ENCODE measurements at regions not wholly inside any gene's neighbourhood (a gene's known extent, or its start where the extent isn't known, plus 50 kb on each side); places are given as distances from the start of the nearest gene placed in this dataset.

GRCh38 chr7:20954711-20955619 is 168.3 kb upstream of the SP8 start:
- no peaks in the 10 kb centered on the region for H3K36me3 ChIP-seq
- intact Hi-C loops (cut with DNase I; ENCODE audit: low total_unique reads) = no loop called here
- DNase-seq (ENCODE audit: low spot score in 2 of 2) = peak in 1 of 2 donors; percentile 24
- H3K4me3 ChIP-seq = no peak overlapping the region
- H3K27ac ChIP-seq = no peak overlapping the region
- no peaks in the 10 kb centered on the region for H3K27me3 ChIP-seq
- TF ChIP-seq CTCF (IDR thresholded peaks at IDR 0.05) (no peak), POLR2A (IDR thresholded peaks at IDR 0.05) (no peak), POLR2AphosphoS5 (IDR thresholded peaks at IDR 0.05) (no peak)
- no peaks in the 10 kb centered on the region for H3K4me1 ChIP-seq
- H3K9me3 ChIP-seq = no peaks in the 10 kb centered on the region

- DNase-seq (ENCODE audit: low spot score in 2 of 2) = no peak
- H3K36me3 ChIP-seq = no peaks in the 10 kb centered on the region
- intact Hi-C loops (cut with DNase I; ENCODE audit: low total_unique reads) = no loop called here
- no peak for TF ChIP-seq POLR2A (IDR thresholded peaks at IDR 0.05)
- TF ChIP-seq POLR2AphosphoS5 (IDR thresholded peaks at IDR 0.05) = no peak
- no peak for TF ChIP-seq CTCF (IDR thresholded peaks at IDR 0.05)
- no peak overlapping the region for H3K4me3 ChIP-seq
- H3K4me1 ChIP-seq = no peaks in the 10 kb centered on the region
- H3K27me3 ChIP-seq = no peaks in the 10 kb centered on the region
- H3K27ac ChIP-seq = no peak overlapping the region
- no peaks in the 10 kb centered on the region for H3K9me3 ChIP-seq
Observed at GRCh38 chr7:20958572-20958971, 171.9 kb upstream of the SP8 start.

- H3K27me3 ChIP-seq = no peaks in the 10 kb centered on the region
- no peak overlapping the region for H3K27ac ChIP-seq
- H3K36me3 ChIP-seq = no peaks in the 10 kb centered on the region
- no peaks in the 10 kb centered on the region for H3K9me3 ChIP-seq
- TF ChIP-seq POLR2AphosphoS5 (IDR thresholded peaks at IDR 0.05) = no peak
- no peak for TF ChIP-seq CTCF (IDR thresholded peaks at IDR 0.05)
- TF ChIP-seq POLR2A (IDR thresholded peaks at IDR 0.05) = no peak
- no peak for DNase-seq (ENCODE audit: low spot score in 2 of 2)
- no peak overlapping the region for H3K4me3 ChIP-seq
- intact Hi-C loops (cut with DNase I; ENCODE audit: low total_unique reads) = no loop called here
- H3K4me1 ChIP-seq = no peaks in the 10 kb centered on the region
Observed at GRCh38 chr7:20959281-20959680, 172.6 kb upstream of the SP8 start.

GRCh38 chr7:20963556-20964280 is 177.0 kb upstream of the SP8 start:
- DNase-seq (ENCODE audit: low spot score in 2 of 2) = no peak
- TF ChIP-seq POLR2AphosphoS5 (IDR thresholded peaks at IDR 0.05) (no peak), POLR2A (IDR thresholded peaks at IDR 0.05) (no peak), CTCF (IDR thresholded peaks at IDR 0.05) (no peak)
- H3K27me3 ChIP-seq = no peaks in the 10 kb centered on the region

More at GRCh38 chr7:20963556-20964280, 177.0 kb upstream of the SP8 start:
- H3K4me3 ChIP-seq = no peak overlapping the region
- intact Hi-C loops (cut with DNase I; ENCODE audit: low total_unique reads) = loop anchor here (2.0 kb wide), 1 partner anchor 43 kb away; no protein-coding TSS in a partner anchor
- no peaks in the 10 kb centered on the region for H3K9me3 ChIP-seq
- no peak overlapping the region for H3K27ac ChIP-seq
- no peaks in the 10 kb centered on the region for H3K36me3 ChIP-seq
- H3K4me1 ChIP-seq = no peaks in the 10 kb centered on the region
